GM11168 (cell line): ENCODE measurements at regions not wholly inside any gene's neighbourhood (a gene's known extent, or its start where the extent isn't known, plus 50 kb on each side); places are given as distances from the start of the nearest gene placed in this dataset.

Experiments
- in situ Hi-C: fragments of 300-500 bp; cut with MboI; formaldehyde crosslinking; loops from one replicate; pipeline ENCODE4 v1.12.0; 2022; ENCODE audit warnings: low sequenced_read_pairs; ENCODE audit not compliant: unreplicated experiment

DNA sequence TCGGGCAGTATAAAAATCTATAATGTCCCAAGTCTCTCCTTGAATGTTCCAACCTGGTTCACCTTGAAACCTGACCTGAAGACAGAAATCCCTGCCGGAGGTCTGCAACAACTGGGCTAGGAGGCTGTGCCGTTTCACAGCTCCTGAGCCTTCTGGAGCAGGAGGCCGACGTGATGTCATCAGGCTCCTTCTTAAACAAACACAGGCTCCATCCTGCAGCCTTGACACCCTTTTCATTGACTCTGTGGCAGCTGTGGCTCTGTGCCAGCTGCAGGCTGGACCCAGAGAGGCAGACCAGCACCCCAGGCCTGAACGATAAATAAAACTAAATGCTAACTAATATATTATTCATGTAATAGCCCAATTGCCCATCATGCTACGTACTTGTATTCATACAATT lies 483.9 kb downstream of the CD83 start:
- in situ Hi-C loops, result no loop called here

DNA sequence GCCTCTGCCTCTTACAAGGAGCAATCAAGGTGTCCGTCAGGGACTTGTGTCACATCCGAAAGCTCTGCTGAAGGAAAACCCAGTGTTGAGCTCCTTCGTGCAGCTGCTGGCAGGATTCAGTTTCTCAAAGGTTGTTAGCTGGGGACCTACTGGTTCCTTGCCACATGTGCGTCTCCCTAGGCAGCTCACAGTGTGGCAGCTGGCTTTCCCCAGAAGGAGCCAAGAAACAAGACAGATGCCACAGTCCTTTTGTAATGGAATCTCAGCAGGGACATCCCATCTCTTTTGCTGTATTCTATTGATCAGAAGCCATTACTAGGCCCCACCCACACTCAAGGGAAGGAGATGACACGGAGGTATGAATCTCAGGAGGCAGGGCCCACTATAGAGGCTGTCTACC lies 488.8 kb downstream of the CD83 start:
- in situ Hi-C loops, result no loop called here

DNA sequence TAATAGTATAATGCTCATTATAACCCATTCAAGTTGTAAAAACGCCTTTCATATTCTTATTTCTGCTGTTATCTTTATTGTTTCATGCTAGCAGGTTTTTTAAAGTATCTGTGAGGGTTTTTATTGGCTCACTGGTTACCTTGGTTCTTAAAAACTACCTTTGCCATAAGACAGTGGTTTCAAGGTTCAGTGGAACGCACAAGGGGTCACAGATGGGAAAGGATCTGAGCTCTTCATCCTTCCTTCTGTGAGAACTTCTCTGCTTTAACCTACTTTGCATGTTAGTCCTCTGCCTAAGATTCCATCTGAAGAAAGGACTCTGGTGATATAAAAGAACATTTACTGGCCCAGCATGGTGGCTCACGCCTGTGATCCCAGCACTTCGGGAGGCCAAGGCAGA lies 492.6 kb downstream of the CD83 start:
- in situ Hi-C loops, result no loop called here

DNA sequence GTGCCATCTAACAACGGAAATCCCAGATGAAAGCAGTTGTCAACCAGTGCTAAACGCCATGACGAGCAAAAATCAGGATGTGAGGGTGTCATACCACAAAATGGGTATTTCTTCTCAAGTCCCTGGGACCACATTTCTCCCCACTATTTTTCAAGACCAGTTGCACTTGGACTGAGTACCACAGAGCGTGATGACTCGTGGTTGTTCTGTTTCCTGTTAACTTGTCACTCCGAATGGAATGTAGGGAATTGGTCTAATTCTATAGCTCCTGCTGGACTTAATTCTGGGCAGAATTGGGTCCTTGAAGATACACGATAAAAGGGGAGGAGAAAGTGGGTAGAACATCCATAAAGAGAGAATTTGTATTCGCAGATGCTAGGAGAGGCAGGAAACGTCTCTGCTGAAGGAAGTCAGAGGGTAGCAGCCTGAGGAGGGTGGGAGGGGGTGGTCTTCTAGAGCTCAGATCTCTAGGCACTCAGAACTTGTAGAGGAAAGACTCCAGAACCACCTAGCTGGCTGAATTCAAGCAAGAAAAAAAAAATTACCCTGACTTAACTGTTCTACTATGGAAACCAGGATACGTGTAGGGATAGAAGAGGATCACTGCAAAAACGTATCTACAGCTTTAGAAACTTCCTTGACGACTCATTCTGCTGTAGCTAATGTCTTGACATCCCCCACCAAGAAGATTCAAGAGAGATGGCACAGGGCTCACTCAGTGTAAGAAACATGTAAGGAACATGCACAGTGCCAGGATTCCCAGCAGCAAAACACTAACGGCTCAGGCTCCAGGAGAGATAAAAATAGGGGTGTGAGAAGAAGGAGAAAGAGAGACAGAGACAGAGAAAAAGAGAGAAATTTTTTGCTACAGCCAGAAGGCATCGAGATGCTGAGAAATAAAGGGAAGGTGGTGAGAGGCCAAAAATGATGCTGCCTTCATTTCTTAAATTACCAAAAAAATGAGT lies 494.7 kb downstream of the CD83 start:
- in situ Hi-C loops, result no loop called here

DNA sequence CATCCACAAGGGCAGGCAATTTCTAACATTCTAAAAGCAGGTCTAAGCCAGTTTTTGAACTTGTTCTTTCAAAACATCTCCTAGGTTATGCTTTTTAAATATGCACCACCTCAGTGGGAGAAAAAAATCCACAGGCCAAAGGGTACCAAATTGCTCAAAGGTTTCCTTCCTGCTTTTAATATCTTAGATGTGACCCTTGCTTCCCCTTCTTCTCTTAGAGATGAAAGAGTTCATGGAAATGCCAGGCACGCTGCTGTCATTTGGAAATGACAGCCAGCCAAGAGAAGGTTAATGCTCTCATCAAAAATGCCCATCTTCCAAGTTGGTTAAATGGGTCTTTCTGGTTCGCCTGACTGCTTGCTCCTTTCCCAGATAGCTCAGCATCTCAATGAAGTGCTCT lies 497.1 kb downstream of the CD83 start:
- in situ Hi-C loops, result no loop called here

DNA sequence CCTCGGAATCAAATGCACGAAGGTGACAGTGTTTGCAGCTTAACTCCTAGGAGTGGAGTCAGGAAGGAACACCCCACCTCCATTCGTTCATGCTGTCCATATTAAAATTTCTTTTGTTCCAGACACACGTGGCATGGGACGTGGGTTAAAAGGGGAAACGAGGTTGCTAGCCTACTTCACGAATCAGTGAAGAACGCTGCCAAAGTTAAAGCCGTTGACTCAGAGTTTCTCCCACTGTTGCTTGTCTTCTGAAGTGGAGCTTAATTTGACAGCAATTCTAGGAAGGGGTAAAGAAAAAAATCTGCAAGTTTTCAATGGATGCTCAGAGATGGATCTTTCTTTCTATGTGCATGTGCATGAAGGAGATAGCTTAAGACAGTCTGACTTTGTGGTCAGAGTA lies 499.1 kb downstream of the CD83 start:
- in situ Hi-C loops, result no loop called here

DNA sequence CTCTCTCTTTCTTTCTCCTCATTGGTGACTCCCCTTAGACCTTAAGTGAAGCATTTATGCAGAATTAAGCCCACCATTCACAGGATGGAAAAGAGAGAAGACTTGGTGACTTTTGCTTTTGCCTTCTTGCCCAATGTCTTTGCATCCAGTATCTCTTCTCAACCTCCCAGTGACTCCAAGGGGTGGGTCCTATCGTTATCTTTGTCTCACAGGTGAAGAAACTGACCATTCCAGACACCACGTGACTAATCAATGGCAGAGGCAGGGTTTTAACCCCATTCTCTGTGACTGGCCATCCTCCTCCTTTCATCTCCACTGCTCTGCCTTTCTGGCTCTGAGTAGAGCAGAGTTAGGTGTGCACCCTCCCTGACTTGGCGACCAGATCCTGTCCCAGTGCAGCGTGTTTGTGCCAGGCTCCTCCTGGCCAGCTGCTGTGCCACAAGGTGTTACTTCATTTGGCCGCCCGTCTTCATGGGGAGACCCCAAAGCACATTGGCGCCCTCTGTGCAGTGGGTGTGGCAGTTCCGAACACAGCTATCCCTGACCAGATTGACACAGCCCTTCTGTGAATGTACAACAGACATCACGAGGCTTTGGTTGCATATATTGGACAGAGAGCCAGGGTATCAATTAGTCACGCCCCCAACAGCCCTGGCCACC lies 501.3 kb downstream of the CD83 start:
- in situ Hi-C loops, result no loop called here

DNA sequence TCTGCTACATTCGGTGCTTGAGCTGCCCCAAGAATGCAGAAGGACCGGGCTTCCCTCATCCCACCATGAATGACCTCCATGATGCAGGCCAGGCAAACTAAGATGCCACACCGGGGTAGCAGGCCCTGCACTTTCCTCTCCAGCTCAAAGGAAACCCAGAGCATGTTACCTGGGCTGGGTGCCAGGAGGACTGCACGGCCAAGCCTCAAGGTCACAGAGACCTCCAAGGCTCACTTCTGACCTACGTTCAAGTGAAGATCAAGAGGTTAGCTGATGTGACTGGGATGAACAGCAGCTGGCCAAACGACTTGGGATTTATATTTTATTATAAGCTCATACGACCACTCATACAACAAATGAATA lies 501.8 kb downstream of the CD83 start:
- in situ Hi-C loops, result no loop called here

DNA sequence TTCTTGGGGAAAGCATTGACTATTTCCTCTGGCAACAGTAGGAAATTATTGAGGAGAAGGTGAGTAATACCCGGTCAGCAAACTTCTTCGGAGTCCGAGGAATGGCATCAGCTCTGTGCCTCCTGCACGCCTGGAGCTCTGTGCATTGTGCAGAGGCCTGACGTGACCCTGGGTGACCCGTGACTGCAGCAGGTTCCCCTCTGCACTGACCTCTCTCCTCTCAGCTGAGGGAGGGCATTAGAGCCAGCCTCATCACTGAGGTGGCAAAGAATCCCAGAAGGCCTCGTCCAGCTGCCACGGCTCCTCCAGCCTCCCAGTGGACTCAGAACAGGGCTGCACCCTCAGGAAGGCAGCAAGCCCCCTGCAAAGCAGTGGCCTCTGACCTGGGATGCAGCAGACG lies 502.9 kb downstream of the CD83 start:
- in situ Hi-C loops, result no loop called here

DNA sequence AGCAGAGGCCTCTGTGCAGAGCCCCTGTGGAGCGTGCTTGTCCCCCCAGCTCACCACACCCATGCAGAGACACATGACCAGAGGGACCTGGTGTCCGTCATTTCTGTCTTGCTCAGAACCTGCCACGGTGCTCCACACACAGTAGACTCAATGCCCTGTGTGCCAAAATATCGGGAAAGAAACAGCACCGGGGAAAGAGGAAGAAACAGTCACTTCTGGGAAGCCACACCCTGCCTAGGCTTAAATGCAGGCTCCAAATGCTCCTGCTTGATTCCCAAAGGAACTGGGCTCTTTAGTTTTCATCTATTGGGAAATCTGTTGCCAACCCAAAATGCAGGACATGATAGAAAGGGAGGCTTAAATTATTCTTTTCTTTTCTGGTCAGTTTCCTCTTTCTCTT lies 503.9 kb downstream of the CD83 start:
- in situ Hi-C loops, result no loop called here

DNA sequence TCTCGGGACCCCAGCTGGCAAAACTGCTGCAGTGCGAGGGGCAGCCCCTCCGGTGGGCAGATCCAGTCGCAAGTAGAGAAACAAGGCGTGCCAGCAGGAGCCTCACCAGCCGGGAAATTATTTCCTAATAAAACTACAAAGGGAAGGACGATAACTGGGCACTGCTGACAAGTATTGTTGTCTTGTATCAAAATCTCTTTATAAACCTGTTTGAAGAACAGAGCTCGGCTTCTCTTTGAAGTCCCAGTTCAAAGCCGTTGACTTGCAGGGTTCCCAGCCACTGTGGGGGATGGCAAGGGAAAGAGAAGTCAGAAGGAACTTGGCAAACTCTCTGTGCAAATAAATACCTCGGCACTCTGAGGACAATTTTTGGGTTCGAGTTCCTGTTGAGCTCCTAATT lies 504.5 kb downstream of the CD83 start:
- in situ Hi-C loops, result no loop called here

DNA sequence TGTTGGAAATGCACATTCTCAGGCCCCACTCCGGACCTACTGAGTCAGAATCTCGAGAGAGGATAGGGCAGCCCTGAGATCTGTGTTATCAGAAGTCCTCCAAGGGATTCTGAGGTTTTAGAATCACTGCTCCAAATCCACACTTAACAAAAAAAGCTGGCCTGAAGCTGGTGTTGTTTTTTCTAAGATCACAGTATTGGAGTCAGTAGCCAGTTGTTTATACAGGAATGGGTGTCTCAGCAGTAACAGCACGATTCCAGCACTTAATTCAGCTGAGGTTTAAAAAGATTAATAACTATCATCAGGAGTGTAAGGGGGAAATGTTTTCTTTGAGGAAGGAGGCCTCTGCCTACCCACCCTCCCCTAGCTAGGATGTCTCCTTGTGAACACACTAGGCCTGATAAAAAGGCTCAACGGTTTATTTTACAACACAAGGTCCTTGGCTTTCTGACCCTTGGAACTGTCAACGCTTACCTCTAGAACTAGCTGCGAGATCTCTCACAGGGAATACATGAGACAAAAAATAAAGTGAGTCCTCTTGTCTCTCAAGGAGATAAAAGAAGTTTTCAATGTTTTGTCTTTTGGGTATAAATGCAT lies 505.4 kb downstream of the CD83 start:
- in situ Hi-C loops, result no loop called here

DNA sequence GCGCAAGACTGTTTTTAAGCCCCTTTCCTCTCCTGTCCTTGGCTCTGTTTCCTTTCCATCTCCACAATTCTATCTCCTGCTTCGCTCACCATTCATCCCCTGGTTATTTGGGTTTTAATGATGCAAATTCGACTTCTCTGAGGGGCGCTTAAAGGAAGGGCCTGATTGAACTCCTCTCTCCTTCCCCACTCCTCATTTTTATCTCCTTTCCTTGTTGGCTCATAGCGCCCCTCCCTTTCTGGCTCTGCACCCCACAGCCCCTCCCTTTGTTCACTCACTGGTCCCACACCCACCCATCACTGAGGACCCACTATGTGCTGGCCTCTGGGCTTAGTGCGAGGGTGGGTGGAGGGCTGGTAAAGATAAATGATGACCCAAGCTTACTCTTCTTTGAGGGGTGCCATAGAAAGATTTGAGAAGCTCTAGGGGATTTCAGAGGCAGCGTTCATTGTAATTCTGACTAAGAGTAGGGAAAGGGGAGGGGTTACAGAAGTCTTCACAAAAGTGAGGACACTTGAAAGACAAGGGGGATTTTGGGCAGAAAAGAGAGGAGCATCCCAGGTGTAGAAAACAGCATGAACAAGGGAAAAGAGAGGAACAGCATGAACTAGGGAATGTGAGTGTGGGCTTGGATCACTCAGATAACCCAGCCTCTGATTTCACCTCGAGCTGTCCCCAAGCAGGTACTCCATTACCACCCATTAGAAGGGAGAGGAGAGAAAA lies 507.8 kb downstream of the CD83 start:
- in situ Hi-C loops, result no loop called here

DNA sequence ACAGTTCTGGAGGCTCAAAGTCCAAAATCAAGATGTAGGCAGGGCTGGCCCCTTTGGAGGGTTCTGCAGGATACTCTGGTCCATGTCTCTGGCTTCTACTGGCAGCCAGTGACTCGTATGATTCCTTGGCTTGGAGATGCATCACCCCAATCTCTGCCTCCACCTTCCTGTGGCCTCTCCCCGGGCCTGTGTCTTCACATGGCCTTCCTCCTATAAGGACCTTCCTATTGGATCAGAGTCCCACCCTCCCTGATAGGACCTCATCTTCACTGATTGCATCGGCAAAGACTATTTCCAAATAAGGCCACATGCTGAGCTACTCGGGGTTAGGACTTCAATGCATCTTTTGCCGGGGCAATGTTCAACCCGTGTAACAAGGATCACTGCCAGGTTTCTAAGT lies 509.0 kb downstream of the CD83 start:
- in situ Hi-C loops, result no loop called here

DNA sequence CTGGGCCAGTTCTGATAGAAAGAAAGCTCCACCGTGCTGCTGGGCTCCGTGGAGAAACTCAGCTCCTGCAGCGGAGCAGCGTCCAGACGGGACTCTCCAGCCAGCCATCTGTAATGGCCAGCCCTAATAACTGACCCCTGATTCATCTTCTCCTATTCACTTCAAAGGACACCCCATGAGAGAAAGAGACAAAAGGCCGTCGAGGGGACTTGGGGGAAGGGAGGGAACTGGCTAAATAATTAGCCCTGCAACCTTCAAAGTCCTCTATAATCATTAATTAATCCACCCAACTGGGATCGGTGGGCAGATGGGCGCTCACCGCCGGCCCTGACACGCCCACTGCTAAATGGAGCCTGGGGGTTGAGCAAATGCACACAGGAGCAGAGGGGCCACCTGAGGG lies 512.4 kb downstream of the CD83 start:
- in situ Hi-C loops, result no loop called here

DNA sequence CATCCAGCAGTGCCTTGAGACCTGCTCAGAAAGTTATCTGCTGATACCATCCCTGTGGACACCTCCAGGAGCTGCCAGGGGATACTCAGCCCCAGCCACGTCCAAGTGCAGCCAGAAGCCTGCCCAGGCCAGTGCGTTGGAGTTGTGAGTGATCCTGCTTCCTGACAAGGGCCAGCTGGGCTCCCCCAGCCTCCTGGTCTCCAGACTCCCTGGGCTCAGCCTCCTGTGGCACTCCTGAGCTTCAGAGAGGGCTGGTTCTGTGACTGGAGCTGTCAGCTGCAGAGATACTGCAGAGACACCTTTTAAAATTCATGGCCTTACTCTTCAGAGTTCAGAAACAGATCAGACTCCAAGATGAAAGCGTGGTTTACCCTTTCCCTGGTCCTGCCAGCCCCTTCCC lies 515.9 kb downstream of the CD83 start:
- in situ Hi-C loops, result no loop called here

DNA sequence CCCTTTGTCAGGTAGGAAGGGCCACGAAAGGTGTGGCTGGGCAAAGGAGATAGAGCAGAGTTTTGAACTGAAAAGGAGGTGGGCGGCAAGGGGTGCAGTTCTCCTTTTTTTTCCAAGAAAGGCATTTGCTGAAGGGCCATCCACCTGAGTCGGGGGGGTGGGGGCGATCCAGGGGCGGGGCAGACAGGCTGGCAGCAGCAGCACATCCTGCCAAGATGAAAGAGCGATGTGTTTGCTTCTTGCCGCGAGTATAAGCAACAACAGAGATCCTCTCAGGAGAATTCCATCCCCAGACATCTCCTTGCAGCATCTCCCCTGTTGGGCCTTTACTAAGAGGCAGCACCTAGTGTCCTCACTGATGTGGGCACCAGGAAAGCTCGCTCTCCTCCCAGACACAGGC lies 516.5 kb downstream of the CD83 start:
- in situ Hi-C loops, result no loop called here

DNA sequence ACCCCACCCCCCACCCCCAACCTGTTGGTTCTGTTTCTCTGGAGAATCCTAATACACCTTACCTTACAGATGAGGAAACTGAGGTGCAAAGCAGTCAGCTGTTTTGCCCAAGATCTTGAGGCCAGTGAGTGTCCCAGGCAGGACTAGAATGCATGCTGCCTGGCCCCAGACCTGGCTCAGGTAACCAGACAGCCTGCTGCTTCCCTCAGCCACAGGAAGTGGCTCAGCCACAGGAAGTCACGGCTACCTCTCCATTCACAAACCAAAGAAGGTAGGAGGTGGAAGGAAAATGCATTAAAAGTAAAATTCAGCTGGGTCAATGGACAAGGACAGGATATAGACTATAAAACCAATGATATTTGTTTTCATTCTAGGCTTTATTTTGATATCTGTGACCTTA lies 517.6 kb downstream of the CD83 start:
- in situ Hi-C loops, result no loop called here

DNA sequence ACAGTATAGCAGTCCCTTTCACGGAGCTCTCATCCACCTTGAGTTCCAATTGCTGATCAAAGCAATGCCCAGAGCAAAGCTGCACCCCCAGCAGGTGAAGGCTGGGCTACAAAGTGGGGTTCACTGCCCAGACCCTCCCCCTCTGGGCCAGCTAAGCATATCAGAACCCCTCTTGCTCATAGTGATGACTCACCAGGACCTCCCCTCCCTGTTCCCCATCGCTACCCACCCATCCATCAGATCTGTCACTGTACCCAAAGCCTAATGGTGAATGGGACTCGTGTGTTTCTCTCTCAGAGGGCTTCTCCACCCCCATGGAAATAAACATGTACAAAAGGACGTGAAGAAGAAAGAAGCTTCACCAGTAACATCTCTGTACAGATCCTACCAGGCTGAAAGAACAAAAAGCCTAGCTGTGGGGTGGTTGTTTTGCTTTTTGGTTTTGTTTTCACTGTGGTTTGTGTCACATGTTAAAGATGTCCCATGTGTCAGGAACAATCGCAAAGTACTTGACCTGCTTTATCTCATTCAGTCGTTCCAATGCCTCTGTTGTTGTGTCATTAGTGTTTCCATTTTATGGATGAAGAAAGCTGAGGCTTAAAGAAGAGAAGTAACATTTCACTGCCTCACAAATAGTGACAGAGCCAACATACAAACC lies 518.5 kb downstream of the CD83 start:
- in situ Hi-C loops, result no loop called here

DNA sequence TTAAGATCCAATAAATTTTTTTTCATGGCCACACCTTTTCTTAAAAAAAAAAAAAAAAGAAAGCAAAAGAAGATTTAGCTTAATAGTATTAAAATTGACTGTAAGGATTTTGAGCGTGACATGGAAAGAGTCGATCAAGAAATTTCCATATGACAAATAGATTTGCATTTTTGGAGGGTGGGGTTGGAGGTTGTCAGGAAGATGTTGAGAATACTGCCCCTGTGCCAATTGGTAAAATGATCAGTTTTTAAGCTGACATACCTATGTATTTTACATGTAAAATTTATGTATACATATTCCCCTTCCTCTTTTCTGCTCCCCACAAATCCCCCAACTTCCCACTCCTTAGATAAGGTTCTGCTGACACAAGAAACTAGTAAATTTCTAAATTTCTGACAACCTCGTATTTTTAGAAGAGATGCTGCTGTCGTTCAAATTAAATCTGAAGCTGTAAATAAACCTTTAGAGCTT lies 520.9 kb downstream of the CD83 start:
- in situ Hi-C loops, result no loop called here
